HG03045 (cell line): ENCODE measurements at regions not wholly inside any gene's neighbourhood (a gene's known extent, or its start where the extent isn't known, plus 50 kb on each side); places are given as distances from the start of the nearest gene placed in this dataset.
A peak's percentile ranks its signal among the peaks of the same experiment; 100 is the strongest.

Source experiments
- ATAC-seq: cut with Tn5 transposase; IDR thresholded peaks from one replicate; pipeline ENCODE4 v1.9.1; 2021; ENCODE audit warnings: mild to moderate bottlenecking, moderate library complexity; ENCODE audit not compliant: unreplicated experiment

DNA sequence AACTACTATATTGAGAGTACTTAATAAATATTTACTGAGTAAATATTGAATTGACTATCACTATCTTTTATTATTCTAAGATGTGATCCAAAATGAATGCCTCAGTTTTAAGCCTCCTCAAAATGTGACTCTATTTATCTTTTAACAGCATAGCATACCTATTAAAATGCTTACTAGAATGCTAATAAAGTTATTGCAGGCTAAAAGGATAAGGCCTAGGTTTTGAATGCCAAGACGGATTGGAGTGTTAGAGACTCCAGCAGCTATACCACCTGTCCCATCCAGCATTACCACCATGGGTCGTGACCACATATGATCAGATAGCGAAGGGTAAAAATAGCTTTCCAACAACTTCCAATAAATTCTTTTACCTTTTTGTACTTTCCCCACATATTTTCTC, 64.7 kb upstream of the MYRIP start:
- ATAC-seq, result no peak

DNA sequence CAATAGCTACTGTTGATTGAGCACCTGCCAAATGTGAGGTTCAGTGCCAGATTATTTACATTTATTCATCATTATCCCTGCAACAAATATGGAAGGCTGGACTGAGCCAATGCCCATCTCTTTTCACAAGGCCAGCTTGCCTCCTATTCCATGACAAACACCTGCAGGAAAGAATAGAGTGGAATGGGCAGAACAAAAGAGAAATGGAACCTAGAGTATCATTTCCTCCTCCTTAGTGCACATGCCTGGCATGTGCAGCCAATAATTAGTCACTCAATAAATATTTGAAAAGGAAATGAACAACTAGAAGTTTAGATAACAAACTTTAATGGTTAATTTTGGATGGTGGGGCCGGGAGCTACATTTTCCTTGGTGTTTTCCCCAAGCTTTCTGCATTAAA, 61.4 kb upstream of the MYRIP start:
- no peak for ATAC-seq

DNA sequence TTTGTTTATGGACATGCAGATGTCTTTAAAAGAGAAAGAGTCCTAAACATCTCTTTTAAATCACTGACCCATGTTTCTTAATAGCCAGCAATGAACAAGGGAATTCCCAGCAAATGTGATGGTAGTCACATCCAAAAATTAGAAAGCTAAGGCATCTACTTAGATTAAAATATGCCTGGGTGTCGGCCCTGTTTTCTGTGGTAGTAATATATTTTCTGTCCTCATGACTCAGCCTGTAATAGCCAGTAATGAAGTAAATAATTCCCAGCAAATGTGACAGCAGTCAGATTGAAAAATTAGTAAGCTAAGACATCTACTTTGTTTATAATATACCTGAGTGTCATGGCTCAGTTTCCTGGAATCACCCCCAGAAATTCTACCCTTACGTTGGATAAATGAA, 60.6 kb upstream of the MYRIP start:
- no peak for ATAC-seq

DNA sequence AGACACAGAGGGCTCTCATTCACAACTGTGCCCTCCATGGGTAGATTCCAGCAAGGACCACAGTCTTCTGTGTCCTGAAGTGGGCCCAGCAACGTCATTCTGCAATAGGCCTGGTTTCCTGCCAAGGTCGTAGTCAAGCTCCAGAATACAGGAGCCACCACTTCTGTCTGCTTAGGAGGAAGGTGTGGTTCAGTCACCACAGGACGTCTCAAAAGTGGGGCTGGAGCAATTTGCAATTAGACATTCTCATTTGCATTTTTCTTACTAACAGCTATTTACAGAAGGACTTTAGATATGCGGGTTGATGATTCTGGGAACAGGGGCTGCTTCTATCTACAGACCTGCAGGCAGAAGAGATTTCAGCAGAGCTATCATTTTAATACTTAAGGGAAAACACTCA, 58.7 kb upstream of the MYRIP start:
- peak; percentile 32 for ATAC-seq

DNA sequence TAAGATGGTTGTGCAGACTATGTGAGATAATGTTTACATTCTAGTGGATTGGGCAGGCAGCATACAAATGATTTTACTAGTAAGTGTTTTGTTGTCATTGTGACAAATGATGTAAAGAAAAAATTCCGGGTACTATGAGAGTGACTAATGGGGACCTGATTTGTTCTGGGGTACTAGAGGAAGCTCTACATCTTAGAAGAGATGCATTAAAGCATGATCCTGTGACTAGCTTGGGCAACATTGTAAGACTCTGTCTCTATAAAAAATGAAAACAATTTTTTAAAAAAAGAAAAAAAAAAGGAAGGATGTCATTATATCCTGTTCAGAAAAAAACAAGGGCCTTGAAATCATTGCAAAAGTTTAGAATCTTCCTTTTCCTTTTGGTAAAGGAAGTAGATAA, 58.1 kb upstream of the MYRIP start:
- no peak for ATAC-seq

DNA sequence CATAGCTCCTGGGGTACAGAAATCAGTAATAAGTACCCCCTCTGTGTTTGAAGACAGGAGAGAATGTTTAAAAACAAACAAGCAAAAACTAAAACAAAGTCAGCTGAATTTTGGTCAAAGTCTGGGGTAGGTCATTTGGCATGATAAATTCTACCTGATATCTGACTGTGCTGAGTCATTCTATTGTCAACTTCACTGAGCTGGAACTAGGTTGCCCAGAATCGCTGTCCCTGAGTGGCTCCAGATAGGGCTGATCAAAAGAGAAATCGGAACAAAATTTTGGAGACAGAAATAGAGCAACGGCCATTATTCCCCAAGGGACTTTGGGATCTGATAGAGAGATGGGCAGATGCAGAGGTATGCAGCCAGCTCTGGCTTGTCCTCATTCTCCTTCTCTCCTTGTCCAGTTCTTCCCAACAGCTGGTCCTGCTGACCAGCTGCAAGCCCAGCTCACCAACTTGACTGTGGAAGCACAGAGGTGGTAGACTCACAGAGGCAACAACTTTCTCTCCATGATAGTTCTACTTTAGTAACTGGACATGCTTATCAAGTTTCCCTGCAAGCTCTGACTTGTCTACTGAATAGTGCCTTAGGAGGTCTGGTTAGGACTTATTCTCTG, 57.3 kb upstream of the MYRIP start:
- no peak for ATAC-seq

DNA sequence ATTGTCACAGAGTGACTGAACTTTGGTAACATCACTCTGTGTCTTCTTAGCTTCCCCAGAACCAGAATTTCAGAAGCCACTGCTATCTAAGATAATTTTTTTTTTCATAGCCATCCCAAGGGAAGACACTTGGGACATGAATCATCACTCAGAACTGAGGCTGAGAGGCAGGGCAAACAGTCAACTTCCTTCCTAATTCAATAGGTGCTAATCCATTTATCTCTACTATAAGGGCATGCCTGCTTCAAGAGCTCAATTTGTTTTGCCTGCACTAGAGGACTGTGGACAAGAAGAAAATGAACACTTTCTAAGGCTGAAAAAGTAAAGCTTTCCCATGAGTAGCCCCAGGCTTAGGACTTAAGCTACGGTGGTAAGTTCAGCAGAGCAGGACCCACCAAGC, 56.7 kb upstream of the MYRIP start:
- no peak for ATAC-seq

DNA sequence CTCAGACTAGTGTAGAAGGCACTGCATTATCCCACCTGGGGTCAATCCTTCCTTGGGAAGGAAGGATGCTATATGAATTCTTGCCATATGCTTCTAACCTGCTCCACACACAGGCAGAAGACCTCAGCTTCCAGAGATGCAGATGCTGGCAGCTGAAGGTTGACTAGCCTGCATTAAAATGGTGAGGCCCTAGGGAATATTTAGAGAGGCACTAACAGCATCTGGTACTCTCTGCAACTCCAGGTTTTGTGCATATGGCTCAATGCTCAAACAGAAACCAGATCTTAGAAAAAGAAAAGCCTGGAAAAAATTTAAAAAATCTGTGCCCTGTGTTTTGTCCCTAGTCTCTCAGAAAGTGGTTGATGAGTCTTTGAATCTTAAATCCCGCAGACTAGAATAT, 56.0 kb upstream of the MYRIP start:
- no peak for ATAC-seq

DNA sequence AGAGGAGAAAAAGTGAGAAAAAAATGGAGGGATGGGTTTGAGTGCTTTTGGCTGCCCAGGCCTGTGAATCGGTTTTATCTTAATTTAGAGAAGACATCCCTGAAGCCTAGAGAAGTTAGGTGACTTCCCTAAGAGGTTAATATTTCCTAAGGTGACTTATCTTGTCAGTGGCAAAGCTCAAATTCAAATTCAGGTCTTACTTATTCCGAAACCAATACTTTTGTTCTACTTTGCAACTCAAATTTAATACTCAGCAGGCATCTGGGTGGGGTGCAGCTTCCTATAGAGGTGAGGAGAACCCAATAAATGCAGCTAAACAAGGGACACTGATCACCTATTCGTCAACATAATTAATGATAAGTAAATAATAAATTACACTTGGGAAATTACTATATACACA, 54.9 kb upstream of the MYRIP start:
- ATAC-seq, result peak; percentile 55

DNA sequence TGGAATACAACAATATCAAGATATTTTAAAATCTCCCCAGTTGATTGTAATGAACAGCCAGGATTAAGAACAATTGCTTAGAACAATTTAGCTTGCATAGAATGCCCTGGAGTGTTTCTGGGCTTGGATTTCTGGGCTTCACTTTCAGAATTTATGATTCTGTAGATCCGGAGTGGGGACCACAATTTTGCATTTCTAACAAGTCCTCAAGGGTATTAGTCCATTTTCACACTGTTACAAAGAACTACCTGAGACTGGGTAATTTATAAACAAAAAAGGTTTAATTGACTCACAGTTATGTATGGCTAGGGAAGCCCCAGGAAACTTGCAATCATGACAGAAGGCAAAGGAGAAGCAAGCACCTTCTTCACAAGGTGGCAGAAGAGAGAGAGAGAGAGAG, 54.3 kb upstream of the MYRIP start:
- no peak for ATAC-seq

DNA sequence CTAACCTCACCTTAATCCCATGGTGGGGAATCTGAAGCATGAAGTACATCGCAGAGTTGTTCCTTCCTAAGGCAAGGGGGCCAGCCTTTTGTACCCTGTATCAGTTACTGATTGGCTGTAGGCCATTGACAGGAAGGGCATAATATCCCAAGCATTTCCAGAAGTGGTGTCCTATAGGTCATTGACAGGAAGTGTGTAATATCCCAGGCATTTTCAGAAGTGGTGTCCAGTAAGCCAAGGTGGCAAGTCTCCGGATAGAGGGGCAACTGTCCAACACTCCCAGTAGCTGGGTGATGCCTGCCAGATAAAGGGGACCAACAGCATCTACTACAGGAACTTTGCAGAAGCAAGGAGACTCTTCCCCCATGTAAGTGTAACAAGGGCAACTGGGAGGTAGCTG, 52.1 kb upstream of the MYRIP start:
- no peak for ATAC-seq
